ENCODE measurements at regions not wholly inside any gene's neighbourhood (a gene's known extent, or its start where the extent isn't known, plus 50 kb on each side); places are given as distances from the start of the nearest gene placed in this dataset.
"Not testable (repeated sequence)": the region's sequence is repeated elsewhere in the genome, so short reads cannot be mapped to it uniquely, and the experiment has no call there.

GRCh38 chr5:84885485-84886258 is 501.0 kb upstream of the EDIL3 start:
- DNase-seq = no peak

- no peak for DNase-seq
Observed at GRCh38 chr5:84881737-84882136, 497.1 kb upstream of the EDIL3 start.

- no peak for DNase-seq
Observed at GRCh38 chr5:84874196-84874595, 489.5 kb upstream of the EDIL3 start.

- DNase-seq = no peak
Observed at GRCh38 chr5:84872768-84873167, 488.1 kb upstream of the EDIL3 start.

GRCh38 chr5:84870369-84870768 is 485.7 kb upstream of the EDIL3 start:
- DNase-seq = no peak

GRCh38 chr5:84869675-84870074 is 485.0 kb upstream of the EDIL3 start:
- no peak for DNase-seq

- not testable (repeated sequence) for DNase-seq
Observed at GRCh38 chr5:84863936-84864335, 479.3 kb upstream of the EDIL3 start.

- no peak for DNase-seq
Observed at GRCh38 chr5:84863020-84863419, 478.3 kb upstream of the EDIL3 start.

GRCh38 chr5:84862132-84862531 is 477.5 kb upstream of the EDIL3 start:
- DNase-seq = no peak

- no peak for DNase-seq
Observed at GRCh38 chr5:84861306-84861705, 476.6 kb upstream of the EDIL3 start.

GRCh38 chr5:84859056-84859455 is 474.4 kb upstream of the EDIL3 start:
- DNase-seq = no peak

GRCh38 chr5:84831701-84832100 is 447.0 kb upstream of the EDIL3 start:
- no peak for DNase-seq

GRCh38 chr5:84830265-84830664 is 445.6 kb upstream of the EDIL3 start:
- no peak for DNase-seq

GRCh38 chr5:84825606-84826005 is 440.9 kb upstream of the EDIL3 start:
- DNase-seq = no peak

GRCh38 chr5:84821924-84822323 is 437.2 kb upstream of the EDIL3 start:
- DNase-seq = no peak

- DNase-seq = no peak
Observed at GRCh38 chr5:84817953-84818352, 433.3 kb upstream of the EDIL3 start.

- no peak for DNase-seq
Observed at GRCh38 chr5:84816746-84817547, 432.3 kb upstream of the EDIL3 start.

- DNase-seq = no peak
Observed at GRCh38 chr5:84816160-84816559, 431.5 kb upstream of the EDIL3 start.

GRCh38 chr5:84805473-84805872 is 420.8 kb upstream of the EDIL3 start:
- DNase-seq = no peak

GRCh38 chr5:84796399-84796798 is 411.7 kb upstream of the EDIL3 start:
- DNase-seq = no peak

- DNase-seq = no peak
Observed at GRCh38 chr5:84794486-84795035, 409.9 kb upstream of the EDIL3 start.

- DNase-seq = no peak
Observed at GRCh38 chr5:84791730-84792129, 407.1 kb upstream of the EDIL3 start.

GRCh38 chr5:84791138-84791537 is 406.5 kb upstream of the EDIL3 start:
- DNase-seq = no peak

GRCh38 chr5:84790406-84790805 is 405.7 kb upstream of the EDIL3 start:
- DNase-seq = no peak

All from NCI-H526 treated with DMSO at 0.1 percent for 48 hours (cell line).